ENCODE measurements at regions not wholly inside any gene's neighbourhood (a gene's known extent, or its start where the extent isn't known, plus 50 kb on each side); places are given as distances from the start of the nearest gene placed in this dataset.

DNA sequence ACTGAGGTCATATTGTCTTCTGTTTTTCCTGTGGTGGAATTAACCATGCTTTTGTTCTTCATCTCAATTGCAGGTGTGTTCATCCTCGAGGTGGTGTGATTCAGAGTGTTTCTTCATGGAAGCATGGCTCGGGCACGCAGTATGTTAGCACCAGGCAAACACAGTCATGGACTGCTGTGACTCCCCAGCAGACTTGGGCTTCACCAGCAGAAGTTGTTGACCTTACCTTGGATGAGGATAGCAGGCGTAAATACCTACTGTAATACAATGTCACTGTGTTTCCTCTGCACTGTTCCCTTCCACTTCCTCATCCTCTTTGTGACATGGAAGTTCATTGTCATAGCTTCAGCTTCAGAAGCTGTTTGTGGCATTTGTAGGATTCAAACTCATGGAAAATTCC, 158.7 kb downstream of the HAUS1 start:
- TF ChIP-seq, protein P1, sequence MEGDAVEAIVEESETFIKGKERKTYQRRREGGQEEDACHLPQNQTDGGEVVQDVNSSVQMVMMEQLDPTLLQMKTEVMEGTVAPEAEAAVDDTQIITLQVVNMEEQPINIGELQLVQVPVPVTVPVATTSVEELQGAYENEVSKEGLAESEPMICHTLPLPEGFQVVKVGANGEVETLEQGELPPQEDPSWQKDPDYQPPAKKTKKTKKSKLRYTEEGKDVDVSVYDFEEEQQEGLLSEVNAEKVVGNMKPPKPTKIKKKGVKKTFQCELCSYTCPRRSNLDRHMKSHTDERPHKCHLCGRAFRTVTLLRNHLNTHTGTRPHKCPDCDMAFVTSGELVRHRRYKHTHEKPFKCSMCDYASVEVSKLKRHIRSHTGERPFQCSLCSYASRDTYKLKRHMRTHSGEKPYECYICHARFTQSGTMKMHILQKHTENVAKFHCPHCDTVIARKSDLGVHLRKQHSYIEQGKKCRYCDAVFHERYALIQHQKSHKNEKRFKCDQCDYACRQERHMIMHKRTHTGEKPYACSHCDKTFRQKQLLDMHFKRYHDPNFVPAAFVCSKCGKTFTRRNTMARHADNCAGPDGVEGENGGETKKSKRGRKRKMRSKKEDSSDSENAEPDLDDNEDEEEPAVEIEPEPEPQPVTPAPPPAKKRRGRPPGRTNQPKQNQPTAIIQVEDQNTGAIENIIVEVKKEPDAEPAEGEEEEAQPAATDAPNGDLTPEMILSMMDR (IDR thresholded peaks at IDR 0.05), result no peak
- no peak for TF ChIP-seq EP300 (IDR thresholded peaks at IDR 0.05)

Measured in tibial nerve (tissue), 4 donors.